ENCODE measurements at regions not wholly inside any gene's neighbourhood (a gene's known extent, or its start where the extent isn't known, plus 50 kb on each side); places are given as distances from the start of the nearest gene placed in this dataset.
A peak's percentile ranks its signal among the peaks of the same experiment; 100 is the strongest.
"Not testable (repeated sequence)": the region's sequence is repeated elsewhere in the genome, so short reads cannot be mapped to it uniquely, and the experiment has no call there.

GRCh38 chr17:31623990-31624389 lies 232.5 kb downstream of the RAB11FIP4 start:
- DNase-seq (ENCODE audit: low read depth in 2 of 2) = no peak

GRCh38 chr17:31622500-31622899 lies 231.0 kb downstream of the RAB11FIP4 start:
- no peak for DNase-seq (ENCODE audit: low read depth in 2 of 2)

GRCh38 chr17:31621566-31621965 lies 230.1 kb downstream of the RAB11FIP4 start:
- DNase-seq (ENCODE audit: low read depth in 2 of 2) = no peak

- DNase-seq (ENCODE audit: low read depth in 2 of 2) = not testable (repeated sequence)
Measured at GRCh38 chr17:31611053-31611452, 219.6 kb downstream of the RAB11FIP4 start.

GRCh38 chr17:31609996-31610910 lies 218.8 kb downstream of the RAB11FIP4 start:
- DNase-seq (ENCODE audit: low read depth in 2 of 2) = no peak

GRCh38 chr17:31609331-31609730 lies 217.9 kb downstream of the RAB11FIP4 start:
- DNase-seq (ENCODE audit: low read depth in 2 of 2) = no peak

GRCh38 chr17:31608659-31609254 lies 217.3 kb downstream of the RAB11FIP4 start:
- DNase-seq (ENCODE audit: low read depth in 2 of 2) = no peak

- DNase-seq (ENCODE audit: low read depth in 2 of 2) = no peak
Measured at GRCh38 chr17:31605761-31606160, 214.3 kb downstream of the RAB11FIP4 start.

- DNase-seq (ENCODE audit: low read depth in 2 of 2) = no peak
Measured at GRCh38 chr17:31604936-31605335, 213.5 kb downstream of the RAB11FIP4 start.

GRCh38 chr17:31600144-31600543 lies 208.7 kb downstream of the RAB11FIP4 start:
- DNase-seq (ENCODE audit: low read depth in 2 of 2) = not testable (repeated sequence)

- DNase-seq (ENCODE audit: low read depth in 2 of 2) = no peak
Measured at GRCh38 chr17:31598921-31599571, 207.6 kb downstream of the RAB11FIP4 start.

- DNase-seq (ENCODE audit: low read depth in 2 of 2) = no peak
Measured at GRCh38 chr17:31598399-31598782, 206.9 kb downstream of the RAB11FIP4 start.

- DNase-seq (ENCODE audit: low read depth in 2 of 2) = no peak
Measured at GRCh38 chr17:31597646-31598398, 206.3 kb downstream of the RAB11FIP4 start.

- DNase-seq (ENCODE audit: low read depth in 2 of 2) = peak; percentile 90 to 92
Measured at GRCh38 chr17:31596382-31597323, 205.2 kb downstream of the RAB11FIP4 start.

GRCh38 chr17:31595666-31596381 lies 204.3 kb downstream of the RAB11FIP4 start:
- no peak for DNase-seq (ENCODE audit: low read depth in 2 of 2)

- DNase-seq (ENCODE audit: low read depth in 2 of 2) = peak in 1 of 2 experiments; percentile 24
Measured at GRCh38 chr17:31595076-31595475, 203.6 kb downstream of the RAB11FIP4 start.

- no peak for DNase-seq (ENCODE audit: low read depth in 2 of 2)
Measured at GRCh38 chr17:31594416-31594815, 202.9 kb downstream of the RAB11FIP4 start.

GRCh38 chr17:31593806-31594205 lies 202.3 kb downstream of the RAB11FIP4 start:
- peak in 1 of 2 experiments; percentile 23 for DNase-seq (ENCODE audit: low read depth in 2 of 2)

GRCh38 chr17:31591924-31592323 lies 200.4 kb downstream of the RAB11FIP4 start:
- no peak for DNase-seq (ENCODE audit: low read depth in 2 of 2)

GRCh38 chr17:31588512-31588911 lies 197.0 kb downstream of the RAB11FIP4 start:
- DNase-seq (ENCODE audit: low read depth in 2 of 2) = no peak
